Upper lobe of left lung (tissue), 6 donors: ENCODE measurements at regions not wholly inside any gene's neighbourhood (a gene's known extent, or its start where the extent isn't known, plus 50 kb on each side); places are given as distances from the start of the nearest gene placed in this dataset.

Source experiments
- ATAC-seq, 2 donors: fragments of 200-7000 bp; cut with Tn5 transposase; one replicate each; pipeline ENCODE4 v1.9.1; 2022; ENCODE audit warnings: mild to moderate bottlenecking in 2 of 2, moderate library complexity in 2 of 2; ENCODE audit not compliant: low FRiP score in 2 of 2
- DNase-seq, 2 donors: peaks; one replicate each; pipeline ENCODE4 v3.0.0-alpha.2; 2019 to 2020
- H3K27ac ChIP-seq, 4 donors: fragments of 200-600 bp; sonication (generic); one replicate each; pipeline ENCODE4 v1.5.1; 2016 to 2019
- H3K27me3 ChIP-seq, 4 donors: fragments of 200-600 bp; sonication (generic); one replicate each; pipeline ENCODE4 v1.5.1; 2017 to 2019
- H3K36me3 ChIP-seq, 4 donors: fragments of 200-600 bp; sonication (generic); one replicate each; pipeline ENCODE4 v1.5.1; 2016 to 2019
- H3K4me1 ChIP-seq, 4 donors: fragments of 200-600 bp; sonication (generic); one replicate each; pipeline ENCODE4 v1.5.1; 2018 to 2019
- H3K4me3 ChIP-seq, 4 donors: fragments of 200-600 bp; sonication (generic); one replicate each; pipeline ENCODE4 v1.5.1; 2017 to 2019; ENCODE audit warnings: mild to moderate bottlenecking in 2 of 4, moderate library complexity in 1 of 4
- H3K9me3 ChIP-seq, 4 donors: fragments of 200-600 bp; sonication (generic); one replicate each; pipeline ENCODE4 v1.5.1; 2018 to 2019
- EP300 ChIP-seq, 4 donors: sonication (generic); formaldehyde crosslinking; IDR thresholded peaks; one replicate each; pipeline ENCODE4 v1.5.1; 2017; ENCODE audit warnings: antibody characterized with exemption in 4 of 4, control low read depth in 2 of 4
- POLR2A ChIP-seq, 4 donors: fragments of 450-650 bp; IDR thresholded peaks; one replicate each; pipeline ENCODE4 v1.5.1; 2016 to 2017; ENCODE audit warnings: antibody characterized with exemption in 4 of 4, mild to moderate bottlenecking in 2 of 4
- POLR2AphosphoS5 ChIP-seq, 2 donors: sonication (generic); formaldehyde crosslinking; IDR thresholded peaks; one replicate each; pipeline ENCODE4 v1.5.1; 2017; ENCODE audit warnings: antibody characterized with exemption in 2 of 2
- WGBS, 2 donors: methylation state at CpG; one replicate each; pipeline ENCODE4 v1.1.5; 2017 to 2018; 5-methylcytosine and 5-hydroxymethylcytosine counted together
- TF ChIP-seq, protein P1 (sequence below), 6 experiments: fragments of 450-650 bp in 4 of 6; fragments of 200-600 bp in 2 of 6; sonication (generic) in 2 of 6; IDR thresholded peaks; one replicate each; pipeline ENCODE4 v1.5.1; 2016 to 2019; ENCODE audit warnings: antibody characterized with exemption in 6 of 6
- donor health status: DM: no; HTN: no; CAD: no; lungs with moderate emphysema.
- donor health status: DM: no; HTN: yes; CAD: no; lungs with severe emphysema.

DNA sequence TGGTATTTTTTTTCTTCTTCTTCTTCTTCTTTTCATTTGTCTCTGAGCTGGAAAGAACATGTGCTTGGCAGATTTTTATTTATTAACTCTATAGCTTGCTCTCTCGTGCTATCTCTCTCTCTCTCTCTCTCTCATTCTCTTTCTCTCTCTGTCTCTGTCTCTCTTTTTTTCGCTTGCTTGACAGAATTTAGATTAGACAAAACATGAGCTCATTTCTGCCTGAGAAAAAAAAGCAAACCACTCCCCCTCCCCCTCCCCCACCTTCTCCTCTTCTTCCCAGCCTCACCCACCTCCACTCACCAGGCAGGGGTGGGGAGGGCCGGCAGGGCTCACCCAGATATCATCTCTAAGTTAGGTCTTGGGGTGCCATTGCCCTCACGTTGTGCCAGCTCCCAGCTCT, 81.5 kb downstream of the PJA1 start:
- ATAC-seq (no peak), DNase-seq (no peak)
- no peak overlapping the region for H3K4me3 ChIP-seq
- H3K9me3 ChIP-seq: no peaks in the 10 kb centered on the region
- TF ChIP-seq, protein P1, sequence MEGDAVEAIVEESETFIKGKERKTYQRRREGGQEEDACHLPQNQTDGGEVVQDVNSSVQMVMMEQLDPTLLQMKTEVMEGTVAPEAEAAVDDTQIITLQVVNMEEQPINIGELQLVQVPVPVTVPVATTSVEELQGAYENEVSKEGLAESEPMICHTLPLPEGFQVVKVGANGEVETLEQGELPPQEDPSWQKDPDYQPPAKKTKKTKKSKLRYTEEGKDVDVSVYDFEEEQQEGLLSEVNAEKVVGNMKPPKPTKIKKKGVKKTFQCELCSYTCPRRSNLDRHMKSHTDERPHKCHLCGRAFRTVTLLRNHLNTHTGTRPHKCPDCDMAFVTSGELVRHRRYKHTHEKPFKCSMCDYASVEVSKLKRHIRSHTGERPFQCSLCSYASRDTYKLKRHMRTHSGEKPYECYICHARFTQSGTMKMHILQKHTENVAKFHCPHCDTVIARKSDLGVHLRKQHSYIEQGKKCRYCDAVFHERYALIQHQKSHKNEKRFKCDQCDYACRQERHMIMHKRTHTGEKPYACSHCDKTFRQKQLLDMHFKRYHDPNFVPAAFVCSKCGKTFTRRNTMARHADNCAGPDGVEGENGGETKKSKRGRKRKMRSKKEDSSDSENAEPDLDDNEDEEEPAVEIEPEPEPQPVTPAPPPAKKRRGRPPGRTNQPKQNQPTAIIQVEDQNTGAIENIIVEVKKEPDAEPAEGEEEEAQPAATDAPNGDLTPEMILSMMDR (IDR thresholded peaks at IDR 0.05): no peak
- TF ChIP-seq POLR2A (IDR thresholded peaks at IDR 0.05) (no peak), POLR2AphosphoS5 (IDR thresholded peaks at IDR 0.05) (no peak), EP300 (IDR thresholded peaks at IDR 0.05) (no peak)
- H3K36me3 ChIP-seq: no peaks in the 10 kb centered on the region
- 65 to 89% methylated on average over 3 to 4 of the region's 4 CpGs for WGBS, 2 donors
- H3K27me3 ChIP-seq: no peaks in the 10 kb centered on the region
- H3K4me1 ChIP-seq: no peaks in the 10 kb centered on the region
- no peak overlapping the region for H3K27ac ChIP-seq

DNA sequence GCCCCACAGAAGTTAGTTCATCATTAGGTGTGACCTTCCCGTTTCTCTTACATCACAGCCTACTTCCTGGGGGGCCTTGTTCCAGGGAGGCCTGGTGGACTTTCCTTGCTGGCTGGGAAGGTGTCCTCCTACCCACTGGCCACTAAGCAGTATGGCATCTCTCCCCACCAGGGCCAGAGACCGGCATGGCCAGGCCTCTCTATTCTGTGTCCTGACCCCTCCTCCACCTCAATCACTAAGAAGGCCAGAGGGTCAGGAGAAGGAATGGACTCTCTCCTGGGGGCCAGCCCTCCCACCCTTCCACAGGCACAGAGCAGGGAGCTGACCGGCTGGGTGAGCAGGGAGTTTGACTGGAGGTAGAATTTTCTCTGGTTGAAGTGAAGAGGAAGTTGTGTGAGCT, 81.9 kb downstream of the PJA1 start:
- Histone ChIP-seq H3K4me1 (no peaks in the 10 kb centered on the region), H3K27me3 (no peaks in the 10 kb centered on the region), H3K36me3 (no peaks in the 10 kb centered on the region), H3K9me3 (no peaks in the 10 kb centered on the region), H3K4me3 (no peak overlapping the region), H3K27ac (no peak overlapping the region)
- ATAC-seq (no peak), DNase-seq (no peak)
- 68 to 100% methylated on average over 1 to 3 of the region's 3 CpGs for WGBS, 2 donors
- TF ChIP-seq, protein P1 (IDR thresholded peaks at IDR 0.05): no peak
- no peak for TF ChIP-seq EP300 (IDR thresholded peaks at IDR 0.05)
- no peak for TF ChIP-seq POLR2A (IDR thresholded peaks at IDR 0.05)
- TF ChIP-seq POLR2AphosphoS5 (IDR thresholded peaks at IDR 0.05): no peak

DNA sequence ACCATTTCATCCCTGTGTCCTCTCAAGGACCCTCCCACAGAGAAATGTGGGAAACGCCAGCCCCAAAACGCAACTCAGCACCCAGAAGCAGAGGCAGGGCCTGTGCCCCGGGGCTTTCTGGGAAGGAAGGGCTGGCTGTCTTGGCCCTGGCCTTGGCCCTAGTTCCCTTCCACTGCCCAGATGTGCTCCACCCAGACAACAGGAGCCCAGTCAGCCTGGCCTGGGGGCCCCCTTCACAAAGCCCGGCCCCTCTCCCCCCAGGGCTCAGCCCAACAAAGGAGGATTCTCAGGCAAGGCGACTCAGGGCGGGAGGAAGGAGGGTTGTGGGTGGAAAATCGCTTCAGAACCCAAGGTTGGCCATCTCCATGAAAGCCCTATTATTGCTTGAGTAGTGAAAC, 82.5 kb downstream of the PJA1 start:
- no peak overlapping the region for H3K4me3 ChIP-seq
- no peaks in the 10 kb centered on the region for H3K4me1 ChIP-seq
- no peak for ATAC-seq
- WGBS, 2 donors: 64% methylated on average over 7 of the region's 7 CpGs; no CpG with 5 or more reads in 1 of the 2 donors
- H3K9me3 ChIP-seq: no peaks in the 10 kb centered on the region
- H3K27me3 ChIP-seq: no peaks in the 10 kb centered on the region
- H3K36me3 ChIP-seq: no peaks in the 10 kb centered on the region
- H3K27ac ChIP-seq: peak overlapping the region in 1 of 4 donors; percentile 11
- DNase-seq: no peak
- TF ChIP-seq POLR2AphosphoS5 (IDR thresholded peaks at IDR 0.05) (no peak), EP300 (IDR thresholded peaks at IDR 0.05) (no peak)
- TF ChIP-seq, protein P1 (IDR thresholded peaks at IDR 0.05): no peak

DNA sequence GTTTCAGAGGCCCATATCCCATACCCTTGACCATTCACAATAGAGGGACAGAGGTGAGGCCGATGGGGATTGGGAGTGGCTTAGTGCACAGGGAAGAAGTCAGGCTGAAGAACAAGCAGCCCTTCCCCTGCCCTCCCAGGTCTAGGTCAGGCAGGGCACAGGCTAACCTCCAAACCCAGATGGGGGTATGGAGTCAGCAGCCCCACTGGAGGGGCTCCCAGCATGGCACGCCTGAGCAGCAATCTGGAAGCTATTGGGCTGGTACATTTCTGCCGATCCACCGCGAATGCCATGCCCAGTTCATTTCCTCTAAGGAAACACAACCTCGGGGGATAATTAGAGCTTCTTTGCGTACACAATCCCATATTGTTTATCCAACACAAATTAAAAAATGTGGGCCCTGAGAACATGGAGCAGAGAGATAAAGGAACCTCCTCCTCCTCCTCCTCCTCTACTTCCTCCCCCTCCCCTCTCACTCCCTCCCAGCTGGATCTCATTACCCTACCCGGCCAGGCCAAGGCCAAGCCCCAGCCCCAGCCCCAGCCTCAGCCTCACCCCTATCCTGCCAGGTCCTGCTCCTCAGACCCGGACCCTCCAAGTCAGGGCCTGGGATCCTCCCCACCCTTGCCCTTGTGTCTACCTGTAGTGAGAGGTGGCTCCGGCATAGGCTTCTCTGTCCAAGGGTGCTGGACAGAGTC, 83.0 kb downstream of the PJA1 start:
- no peaks in the 10 kb centered on the region for H3K27me3 ChIP-seq
- WGBS, 2 donors: 38 to 52% methylated on average over 2 to 10 of the region's 10 CpGs
- ATAC-seq (no peak), DNase-seq (no peak)
- H3K9me3 ChIP-seq: no peaks in the 10 kb centered on the region
- H3K4me3 ChIP-seq: no peak overlapping the region
- H3K36me3 ChIP-seq: no peaks in the 10 kb centered on the region
- TF ChIP-seq, protein P1 (IDR thresholded peaks at IDR 0.05): no peak
- TF ChIP-seq POLR2AphosphoS5 (IDR thresholded peaks at IDR 0.05) (no peak), POLR2A (IDR thresholded peaks at IDR 0.05) (no peak), EP300 (IDR thresholded peaks at IDR 0.05) (no peak)
- H3K27ac ChIP-seq: peak overlapping the region in 1 of 4 donors; percentile 11
- no peaks in the 10 kb centered on the region for H3K4me1 ChIP-seq

DNA sequence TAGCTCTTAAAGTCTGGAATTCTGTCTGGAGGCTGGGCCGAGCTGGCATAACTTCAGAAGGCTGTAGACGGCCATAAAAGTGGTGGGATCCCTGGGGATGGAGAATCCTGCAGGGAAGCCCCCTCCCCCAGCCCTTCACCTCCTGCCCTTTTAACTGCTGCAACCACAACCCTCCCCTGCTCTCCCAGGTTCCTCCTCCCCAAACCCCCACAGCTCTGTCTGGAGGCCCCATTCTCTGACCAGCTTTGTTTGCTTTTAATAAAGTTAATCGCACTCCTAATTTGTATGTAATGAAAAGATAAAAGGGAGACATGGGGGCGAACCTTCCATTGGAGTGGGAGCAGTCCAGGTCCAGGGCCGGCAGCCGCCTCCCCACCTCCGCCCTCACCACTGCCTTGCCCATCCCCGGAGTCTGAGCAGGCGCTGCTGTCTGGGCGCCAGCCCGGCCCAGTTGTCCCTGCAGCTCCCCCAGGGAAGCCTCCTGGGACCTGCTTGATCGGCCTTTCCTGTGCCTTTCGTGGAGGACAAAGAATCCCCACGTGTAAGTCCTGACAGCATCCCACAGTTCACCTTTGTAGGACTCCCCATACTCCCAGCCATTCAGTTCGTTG, 84.3 kb downstream of the PJA1 start:
- DNase-seq (no peak), ATAC-seq (no peak)
- WGBS, 2 donors: 62 to 76% methylated on average over 3 to 15 of the region's 15 CpGs
- Histone ChIP-seq H3K9me3 (no peaks in the 10 kb centered on the region), H3K27me3 (no peaks in the 10 kb centered on the region), H3K27ac (no peak overlapping the region), H3K4me1 (no peaks in the 10 kb centered on the region), H3K36me3 (no peaks in the 10 kb centered on the region), H3K4me3 (no peak overlapping the region)
- no peak for TF ChIP-seq POLR2AphosphoS5 (IDR thresholded peaks at IDR 0.05)
- no peak for TF ChIP-seq EP300 (IDR thresholded peaks at IDR 0.05)
- TF ChIP-seq, protein P1 (IDR thresholded peaks at IDR 0.05): no peak
- TF ChIP-seq POLR2A (IDR thresholded peaks at IDR 0.05): no peak
